GM19238 (cell line): ENCODE measurements at regions not wholly inside any gene's neighbourhood (a gene's known extent, or its start where the extent isn't known, plus 50 kb on each side); places are given as distances from the start of the nearest gene placed in this dataset.

ENCODE experiments used
- DNase-seq: peaks from one replicate; pipeline ENCODE4 v3.0.0; 2011; ENCODE audit warnings: low spot score; ENCODE audit not compliant: insufficient read length

GRCh38 chr4:43959976-43960375 lies 488.6 kb downstream of the KCTD8 start:
- DNase-seq: no peak

- no peak for DNase-seq
These were observed 480.6 kb downstream of the KCTD8 start for GRCh38 chr4:43968011-43968410.

DNA sequence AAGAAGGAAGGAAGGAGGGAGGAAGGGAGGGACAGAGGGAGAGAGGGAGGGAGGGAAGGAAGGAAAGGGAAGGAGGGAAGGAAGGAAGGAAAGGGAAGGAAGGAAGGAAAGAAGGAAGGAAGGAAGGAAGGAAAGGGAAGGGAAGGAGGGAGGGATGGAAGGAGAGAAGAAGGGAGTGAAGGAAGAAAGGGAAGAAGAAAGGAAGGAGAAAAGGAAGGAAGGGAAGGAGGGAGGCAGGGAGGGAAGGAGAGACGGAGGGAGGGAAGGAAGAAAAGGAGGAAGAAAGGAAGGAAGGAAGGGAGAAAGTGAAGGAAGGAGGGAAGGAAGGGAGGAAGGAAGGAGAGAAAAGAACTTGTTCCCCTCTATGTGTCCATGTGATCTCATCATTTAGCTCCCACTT lies 465.0 kb downstream of the KCTD8 start:
- no peak for DNase-seq

DNA sequence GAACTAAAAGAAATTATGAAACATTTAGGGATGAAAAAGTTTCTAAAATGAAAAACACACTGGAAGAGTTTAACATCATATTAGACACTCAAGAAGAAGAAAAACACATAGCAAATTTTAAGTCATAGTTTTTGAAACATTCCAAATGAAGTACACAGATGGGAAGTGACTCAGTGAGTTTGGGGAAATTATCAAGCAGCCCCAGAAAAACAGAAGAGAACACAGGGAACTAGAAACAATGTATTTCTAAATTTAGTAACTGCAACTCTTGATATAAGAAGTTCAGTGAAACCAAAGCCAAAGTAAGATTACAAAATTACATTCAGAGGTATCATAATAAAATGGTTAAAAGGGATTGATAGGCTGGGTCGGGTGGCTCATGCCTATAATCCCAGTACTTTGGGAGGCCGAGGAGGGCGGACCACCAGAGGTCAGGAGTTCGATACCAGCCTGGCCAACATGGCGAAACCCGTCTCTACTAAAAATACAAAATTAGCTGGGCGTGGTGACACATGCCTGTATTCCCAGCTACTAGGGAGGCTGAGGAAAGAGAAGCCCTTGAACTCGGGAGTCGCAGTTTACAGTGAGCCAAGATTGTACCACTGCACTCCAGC lies 461.2 kb downstream of the KCTD8 start:
- DNase-seq: no peak

DNA sequence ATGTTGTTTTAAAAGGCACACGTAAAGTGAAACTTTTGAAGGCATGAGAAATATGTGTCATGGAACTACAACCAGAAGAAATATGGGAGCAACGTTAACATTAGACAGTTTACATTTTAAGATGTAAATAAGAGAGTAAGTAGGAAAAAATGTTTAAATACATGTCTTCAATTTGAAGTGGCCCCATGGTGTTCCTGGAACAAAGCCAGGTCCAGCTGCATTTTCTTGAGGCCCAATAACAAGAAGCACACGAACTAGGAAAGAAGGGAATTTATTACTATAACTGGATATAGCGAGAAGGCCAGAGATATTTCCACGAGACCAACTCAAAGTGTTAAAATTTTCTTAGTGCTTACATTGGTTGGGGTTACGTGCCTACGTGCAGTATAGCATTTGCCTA lies 458.1 kb downstream of the KCTD8 start:
- no peak for DNase-seq

DNA sequence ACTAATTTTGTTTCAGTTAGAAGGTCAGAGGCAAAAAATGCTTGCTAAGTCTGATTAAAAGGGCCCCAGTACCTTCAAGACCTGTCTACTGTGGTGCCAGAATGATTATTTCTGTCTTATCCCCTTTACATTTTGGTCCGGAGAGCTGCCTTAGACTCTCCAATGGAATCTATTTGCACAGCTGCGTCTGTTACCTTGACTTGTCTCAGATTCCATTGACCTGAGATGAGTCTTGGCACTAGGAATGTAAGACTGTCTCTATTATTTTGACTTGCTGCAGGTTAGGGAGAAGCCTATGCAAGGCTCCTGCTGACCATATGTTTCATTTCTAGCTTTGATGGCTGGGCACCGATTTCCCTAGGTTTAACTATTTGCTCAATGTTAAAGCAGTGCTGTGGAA lies 457.6 kb downstream of the KCTD8 start:
- DNase-seq: no peak

GRCh38 chr4:43992552-43992951 lies 456.1 kb downstream of the KCTD8 start:
- DNase-seq: no peak

- DNase-seq: no peak
These were observed 455.3 kb downstream of the KCTD8 start for GRCh38 chr4:43993196-43993902.

- no peak for DNase-seq
These were observed 448.9 kb downstream of the KCTD8 start for GRCh38 chr4:43999669-44000068.

- DNase-seq: no peak
These were observed 446.2 kb downstream of the KCTD8 start for GRCh38 chr4:44002368-44002767.

DNA sequence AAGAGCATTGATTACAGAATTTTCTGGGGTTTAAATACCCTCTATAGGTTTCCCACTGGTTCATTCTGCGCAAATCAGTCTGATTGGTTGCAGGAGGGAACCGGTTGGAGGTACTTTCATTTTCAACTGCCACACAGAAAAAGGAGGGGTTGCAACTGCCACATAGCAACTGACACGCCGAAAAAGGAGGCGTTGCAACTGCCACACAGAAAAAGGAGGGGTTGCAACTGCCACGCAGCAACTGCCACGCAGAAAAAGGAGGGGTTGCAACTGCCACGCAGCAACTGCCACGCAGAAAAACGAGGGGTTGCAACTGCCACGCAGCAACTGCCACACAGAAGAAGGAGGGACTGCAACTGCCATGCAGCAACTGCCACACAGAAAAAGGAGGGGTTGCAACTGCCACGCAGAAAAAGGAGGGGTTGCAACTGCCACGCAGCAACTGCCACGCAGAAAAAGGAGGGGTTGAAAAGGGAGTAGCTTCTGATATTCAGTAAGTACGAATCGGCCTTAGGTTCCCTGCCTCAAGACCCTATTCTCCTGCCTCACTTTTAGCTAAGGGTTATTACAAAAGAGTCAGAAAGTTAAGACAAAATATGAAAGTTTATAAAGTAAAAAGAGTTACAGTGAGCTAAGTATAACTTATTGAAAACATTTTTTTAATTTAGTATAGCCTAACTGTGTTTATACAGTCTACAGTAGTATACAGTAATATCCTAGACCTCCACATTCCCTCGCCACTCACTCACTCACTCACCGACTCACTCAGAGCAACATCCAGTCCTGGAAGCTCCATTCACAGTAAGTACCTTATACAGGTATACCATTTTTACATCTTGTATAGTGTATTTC lies 431.8 kb downstream of the KCTD8 start:
- no peak for DNase-seq

GRCh38 chr4:44017422-44017739 lies 431.2 kb downstream of the KCTD8 start:
- no peak for DNase-seq

- DNase-seq: no peak
These were observed 428.9 kb downstream of the KCTD8 start for GRCh38 chr4:44019721-44020120.

GRCh38 chr4:44025376-44026020 lies 423.1 kb downstream of the KCTD8 start:
- DNase-seq: no peak

GRCh38 chr4:44038811-44039210 lies 409.8 kb downstream of the KCTD8 start:
- no peak for DNase-seq

DNA sequence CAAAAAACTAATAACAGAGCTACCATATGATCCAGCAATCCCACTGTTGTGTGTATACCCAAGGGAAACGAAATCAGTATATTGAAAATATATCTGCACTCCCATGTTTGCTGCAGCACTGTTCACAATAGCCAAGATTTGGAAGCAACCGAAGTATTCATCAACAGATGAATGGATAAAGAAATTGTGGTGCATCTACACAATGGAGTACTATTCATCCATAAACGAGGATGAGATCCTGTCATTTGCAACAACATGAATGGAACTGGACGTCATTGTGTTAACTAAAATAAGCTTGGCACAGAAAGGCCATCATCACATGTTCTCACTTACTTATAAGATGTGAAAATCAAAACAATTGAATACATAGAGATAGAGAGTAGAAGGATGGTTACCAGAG lies 402.1 kb downstream of the KCTD8 start:
- DNase-seq: no peak

GRCh38 chr4:44056721-44057151 lies 391.9 kb downstream of the KCTD8 start:
- no peak for DNase-seq

- DNase-seq: no peak
These were observed 377.8 kb downstream of the KCTD8 start for GRCh38 chr4:44070843-44071242.

DNA sequence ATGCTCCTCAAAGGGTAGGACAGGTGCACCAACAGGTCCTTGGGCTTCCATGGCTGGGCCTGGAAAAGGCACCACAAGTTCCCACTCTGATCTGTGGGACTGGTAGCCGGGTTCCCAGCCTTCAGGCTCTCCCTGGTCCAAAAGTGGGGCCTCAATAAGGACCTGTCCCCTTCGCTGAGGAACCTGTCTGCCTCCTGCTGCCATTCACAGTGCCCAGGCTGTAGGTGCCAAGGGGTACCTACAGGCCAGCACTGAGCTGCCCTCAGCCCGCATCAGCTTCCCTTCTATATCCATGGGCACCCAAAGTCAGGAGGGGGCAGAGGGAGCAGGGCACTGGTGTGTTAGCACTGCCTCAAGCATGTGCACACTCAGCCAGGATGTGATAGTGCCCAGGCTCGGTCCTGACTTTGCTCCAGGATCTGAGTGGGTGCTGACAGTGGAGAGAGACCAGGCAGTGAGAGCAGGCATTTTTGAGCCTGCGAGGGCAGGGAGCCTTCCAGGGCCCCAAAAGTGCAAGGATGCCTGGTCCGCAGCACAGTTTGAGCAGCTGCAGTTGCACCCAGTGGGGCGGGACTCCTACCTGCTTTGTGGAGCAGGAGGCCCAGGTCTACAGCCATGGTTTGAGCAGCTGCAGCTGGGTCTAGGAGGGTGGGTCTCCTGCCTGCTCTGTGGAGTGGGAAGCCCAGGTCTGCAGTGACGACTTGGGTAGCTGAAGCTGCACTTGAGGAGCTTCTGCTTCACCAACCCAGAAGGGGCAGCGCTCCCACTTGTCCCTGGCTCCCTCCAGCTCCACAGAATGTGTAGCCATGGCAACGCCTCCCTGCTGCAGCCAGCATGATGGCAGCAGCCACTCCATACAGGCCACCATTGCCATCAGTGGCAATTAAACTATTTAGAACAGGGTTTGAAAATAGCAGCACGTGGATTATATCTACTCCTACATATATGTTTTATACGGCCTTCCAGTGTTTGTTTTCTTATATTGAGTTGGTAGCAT lies 376.4 kb downstream of the KCTD8 start:
- DNase-seq: no peak

DNA sequence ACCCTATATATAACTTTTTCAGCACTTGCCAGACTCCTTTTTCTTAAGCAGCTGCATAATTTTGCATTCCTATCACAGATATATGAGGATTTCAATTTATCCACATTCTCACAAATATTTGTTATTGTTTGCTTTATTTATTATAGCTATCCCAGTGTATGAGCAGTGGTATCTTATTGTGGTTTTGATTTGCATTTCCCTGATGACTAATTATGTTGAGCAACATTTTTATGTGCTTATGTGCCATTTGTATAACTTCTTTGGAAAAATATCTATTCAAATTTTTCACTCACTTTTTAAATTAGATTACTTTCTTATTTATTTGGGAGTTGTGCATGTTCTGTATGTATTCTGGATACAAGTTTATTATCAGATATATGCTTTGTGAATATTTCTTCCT lies 361.9 kb downstream of the KCTD8 start:
- DNase-seq: no peak

GRCh38 chr4:44093390-44093789 lies 355.2 kb downstream of the KCTD8 start:
- DNase-seq: no peak
